ENCODE measurements at regions not wholly inside any gene's neighbourhood (a gene's known extent, or its start where the extent isn't known, plus 50 kb on each side); places are given as distances from the start of the nearest gene placed in this dataset.

- no peak for DNase-seq
- no peak for TF ChIP-seq CTCF (IDR thresholded peaks at IDR 0.05; ENCODE audit: low read depth, low read length)
- H3K27me3 ChIP-seq (ENCODE audit: insufficient read depth, low read depth, severe bottlenecking) = no peaks in the 10 kb centered on the region
These were observed 505.6 kb downstream of the MAN2A1 start for GRCh38 chr5:110195288-110195687.

GRCh38 chr5:110201791-110202190 lies 512.1 kb downstream of the MAN2A1 start:
- TF ChIP-seq CTCF (IDR thresholded peaks at IDR 0.05; ENCODE audit: low read depth, low read length) = no peak
- Histone ChIP-seq H3K36me3 (no peaks in the 10 kb centered on the region), H3K9me3 (ENCODE audit: severe bottlenecking) (no peaks in the 10 kb centered on the region), H3K27me3 (ENCODE audit: insufficient read depth, low read depth, severe bottlenecking) (no peaks in the 10 kb centered on the region), H3K27ac (no peak overlapping the region), H3K4me3 (ENCODE audit: low read depth, low read length) (no peak overlapping the region)
- DNase-seq = no peak

More at GRCh38 chr5:110195288-110195687, 505.6 kb downstream of the MAN2A1 start:
- H3K27ac ChIP-seq = no peak overlapping the region
- no peak overlapping the region for H3K4me3 ChIP-seq (ENCODE audit: low read depth, low read length)
- H3K9me3 ChIP-seq (ENCODE audit: severe bottlenecking) = no peaks in the 10 kb centered on the region
- no peaks in the 10 kb centered on the region for H3K36me3 ChIP-seq

GRCh38 chr5:110203661-110204060 lies 513.9 kb downstream of the MAN2A1 start:
- Histone ChIP-seq H3K4me3 (ENCODE audit: low read depth, low read length) (no peak overlapping the region), H3K27me3 (ENCODE audit: insufficient read depth, low read depth, severe bottlenecking) (no peaks in the 10 kb centered on the region), H3K9me3 (ENCODE audit: severe bottlenecking) (no peaks in the 10 kb centered on the region), H3K27ac (no peak overlapping the region), H3K36me3 (no peaks in the 10 kb centered on the region)
- DNase-seq = no peak
- no peak for TF ChIP-seq CTCF (IDR thresholded peaks at IDR 0.05; ENCODE audit: low read depth, low read length)

GRCh38 chr5:110209401-110209800 lies 517.1 kb downstream of the TMEM232 start:
- no peaks in the 10 kb centered on the region for H3K9me3 ChIP-seq (ENCODE audit: severe bottlenecking)
- no peak overlapping the region for H3K27ac ChIP-seq
- H3K36me3 ChIP-seq = no peaks in the 10 kb centered on the region
- TF ChIP-seq CTCF (IDR thresholded peaks at IDR 0.05; ENCODE audit: low read depth, low read length) = no peak
- H3K4me3 ChIP-seq (ENCODE audit: low read depth, low read length) = no peak overlapping the region
- H3K27me3 ChIP-seq (ENCODE audit: insufficient read depth, low read depth, severe bottlenecking) = no peaks in the 10 kb centered on the region
- no peak for DNase-seq

- TF ChIP-seq CTCF (IDR thresholded peaks at IDR 0.05; ENCODE audit: low read depth, low read length) = no peak
These were observed 507.5 kb downstream of the TMEM232 start for GRCh38 chr5:110218981-110219380.

GRCh38 chr5:110219769-110220168 lies 506.7 kb downstream of the TMEM232 start:
- Histone ChIP-seq H3K4me3 (ENCODE audit: low read depth, low read length) (no peak overlapping the region), H3K27ac (no peak overlapping the region), H3K27me3 (ENCODE audit: insufficient read depth, low read depth, severe bottlenecking) (no peaks in the 10 kb centered on the region), H3K9me3 (ENCODE audit: severe bottlenecking) (peaks cover 5% of the 10 kb centered on the region), H3K36me3 (no peaks in the 10 kb centered on the region)
- no peak for DNase-seq
- TF ChIP-seq CTCF (IDR thresholded peaks at IDR 0.05; ENCODE audit: low read depth, low read length) = no peak

More at GRCh38 chr5:110218981-110219380, 507.5 kb downstream of the TMEM232 start:
- Histone ChIP-seq H3K4me3 (ENCODE audit: low read depth, low read length) (no peak overlapping the region), H3K9me3 (ENCODE audit: severe bottlenecking) (peaks cover 5% of the 10 kb centered on the region), H3K27me3 (ENCODE audit: insufficient read depth, low read depth, severe bottlenecking) (no peaks in the 10 kb centered on the region), H3K36me3 (no peaks in the 10 kb centered on the region), H3K27ac (no peak overlapping the region)
- DNase-seq = no peak
